Left colon (tissue), 2 donors: ENCODE measurements at regions not wholly inside any gene's neighbourhood (a gene's known extent, or its start where the extent isn't known, plus 50 kb on each side); places are given as distances from the start of the nearest gene placed in this dataset.

ENCODE experiments used
- ATAC-seq: fragments of 200-7000 bp; cut with Tn5 transposase; one replicate; pipeline ENCODE4 v1.9.1; 2020; ENCODE audit warnings: mild to moderate bottlenecking, moderate library complexity
- DNase-seq, 2 donors: peaks; one replicate each; pipeline ENCODE4 v3.0.0-alpha.2; 2020
- intact Hi-C, 2 donors: fragments of 100-400 bp; cut with DNase I in 1 of 2; cut with micrococcal nuclease in 1 of 2; formaldehyde crosslinking; loops; one replicate each; pipeline versions ENCODE4 v1.11.2 to v1.14.0; 2022; cut with DNase I, micrococcal nuclease
- donor health status: DM: no; HTN: no; CAD: no.
- donor health status: DM: yes; HTN: yes; CAD: no.

DNA sequence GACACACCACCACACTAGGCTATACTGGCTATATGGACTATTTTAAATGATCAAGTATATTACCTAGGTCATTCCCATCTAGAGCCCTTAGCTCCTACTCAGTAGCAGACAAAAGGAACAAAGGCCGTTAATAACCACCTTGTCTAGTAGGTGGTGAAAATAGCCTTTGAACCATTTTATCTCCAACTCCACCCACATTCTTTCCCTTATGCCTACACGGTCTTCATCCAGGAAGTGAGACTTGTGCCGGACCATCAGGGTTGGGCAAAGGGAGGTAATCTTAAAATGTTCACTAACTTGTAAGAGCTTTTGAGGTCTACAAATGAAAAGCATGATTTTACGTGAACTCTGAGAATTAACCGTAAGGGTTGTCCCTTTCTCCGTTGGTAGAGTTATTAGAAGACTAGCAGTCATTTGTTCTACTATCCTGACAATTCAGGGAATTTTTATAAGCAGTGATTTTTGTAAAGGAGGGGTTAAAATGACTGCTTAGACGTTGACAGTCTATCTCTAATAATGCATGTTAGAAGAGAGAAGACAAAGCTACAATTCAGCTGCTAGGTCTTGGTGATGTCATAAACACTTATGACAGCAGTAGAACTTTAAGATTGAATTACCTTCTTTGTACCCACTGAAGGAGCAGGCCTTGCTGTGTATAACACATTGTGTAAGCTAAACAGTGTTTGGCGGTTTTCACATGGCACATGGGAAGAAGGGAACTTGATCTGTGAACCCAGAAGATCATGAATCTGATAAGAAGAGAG is 371.8 kb upstream of the JAG1 start:
- ATAC-seq = peak; percentile 88
- no peak for DNase-seq
- intact Hi-C loops = no loop called here

DNA sequence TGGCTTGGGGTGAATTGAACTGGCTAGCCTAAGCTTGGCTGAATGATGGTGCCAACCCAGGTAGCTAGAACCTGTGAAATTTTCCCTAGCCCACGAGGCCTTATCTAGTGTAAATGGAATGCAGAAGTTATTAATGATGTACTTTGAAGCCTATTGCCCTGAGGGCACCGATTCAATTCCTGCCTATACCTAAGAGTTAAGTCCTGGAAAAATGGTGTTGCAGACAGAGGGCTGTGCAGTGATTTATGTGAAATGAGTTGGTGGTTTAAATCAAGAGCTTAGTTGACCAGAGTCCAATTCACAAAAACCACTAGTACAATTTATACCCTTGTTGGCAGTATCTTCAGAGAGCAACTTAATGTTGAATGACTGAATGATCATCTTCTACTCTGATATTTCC is 373.8 kb upstream of the JAG1 start:
- ATAC-seq (peak; percentile 44), DNase-seq (no peak)
- intact Hi-C loops = no loop called here

DNA sequence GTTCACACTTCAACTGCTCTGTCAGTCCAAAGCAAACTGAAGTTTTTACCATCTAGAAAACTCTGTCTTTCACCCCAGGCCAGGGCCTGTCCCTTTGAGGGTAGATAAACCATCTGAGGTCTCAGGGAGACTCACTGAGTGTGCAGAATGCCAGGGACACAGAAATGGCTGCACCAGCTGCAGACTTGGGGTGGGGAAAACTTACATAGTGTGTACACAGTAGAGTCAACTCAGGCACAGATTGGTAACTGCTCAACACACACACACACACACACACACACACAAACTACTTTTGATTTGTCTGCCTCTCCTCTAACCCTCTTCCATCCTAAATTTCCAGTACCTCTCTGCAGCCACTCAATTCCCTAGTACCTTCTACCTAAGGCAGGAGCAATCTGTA is 374.9 kb upstream of the JAG1 start:
- peak in 1 of 2 donors; percentile 9 for DNase-seq
- intact Hi-C loops = no loop called here
- peak; percentile 62 for ATAC-seq

DNA sequence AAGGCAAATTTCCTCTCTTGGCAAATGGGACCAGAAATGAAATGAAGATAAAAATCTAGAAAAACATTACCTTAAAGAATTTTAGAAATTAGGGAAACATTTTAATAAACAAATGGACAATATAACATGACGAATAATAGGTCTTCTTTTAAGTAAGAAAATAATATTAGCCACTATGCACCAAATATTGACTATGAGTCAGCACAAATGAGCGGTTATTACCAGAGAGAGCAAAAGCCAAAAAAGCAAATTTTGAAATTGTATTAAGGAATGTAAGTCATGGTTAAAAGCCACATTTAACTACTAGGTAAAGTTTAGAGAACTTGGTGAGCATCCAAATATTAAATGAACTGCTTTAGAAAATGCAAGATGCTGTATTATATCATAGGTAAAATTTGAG is 376.6 kb upstream of the JAG1 start:
- intact Hi-C loops = no loop called here

DNA sequence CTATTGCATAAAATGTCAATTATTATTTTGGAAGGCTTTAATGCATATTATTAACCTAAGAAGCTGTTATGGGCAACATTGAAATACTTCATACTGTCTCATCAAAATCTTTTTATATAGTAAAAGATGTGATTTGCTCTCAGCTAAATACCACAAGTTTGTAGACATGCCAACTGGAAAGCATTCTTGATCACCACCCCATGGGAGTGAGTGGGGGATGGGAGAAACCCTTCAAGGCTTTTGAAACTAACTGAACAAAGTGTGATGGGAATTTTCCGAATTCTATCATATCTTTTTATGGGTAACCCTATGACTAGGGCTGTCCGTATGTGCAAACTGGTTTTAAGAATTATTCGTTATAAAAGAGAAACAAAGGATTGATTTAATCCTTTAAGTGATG is 377.3 kb upstream of the JAG1 start:
- no peak for ATAC-seq
- intact Hi-C loops = no loop called here
- DNase-seq = no peak

More for the DNA sequence above, 376.6 kb upstream of the JAG1 start:
- no peak for DNase-seq
- no peak for ATAC-seq

DNA sequence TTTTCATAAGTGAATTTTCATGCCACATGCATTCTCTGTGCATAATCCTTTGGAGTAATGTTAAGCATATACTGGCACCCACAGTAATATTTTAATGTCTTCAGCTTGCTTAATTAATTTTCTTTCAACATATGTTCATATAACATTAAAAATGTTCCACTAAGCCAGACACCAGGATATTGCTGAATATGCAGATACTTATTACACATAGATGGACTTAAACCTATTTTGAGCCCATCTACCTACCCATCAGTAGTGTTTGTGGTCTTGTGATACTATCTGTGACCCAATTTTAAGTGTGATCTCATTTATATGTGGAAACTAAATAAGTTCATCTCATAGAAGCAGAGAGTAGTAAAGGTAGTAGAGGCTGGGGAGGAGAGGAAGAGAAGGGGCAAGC is 379.5 kb upstream of the JAG1 start:
- intact Hi-C loops = no loop called here
- ATAC-seq (no peak), DNase-seq (no peak)

DNA sequence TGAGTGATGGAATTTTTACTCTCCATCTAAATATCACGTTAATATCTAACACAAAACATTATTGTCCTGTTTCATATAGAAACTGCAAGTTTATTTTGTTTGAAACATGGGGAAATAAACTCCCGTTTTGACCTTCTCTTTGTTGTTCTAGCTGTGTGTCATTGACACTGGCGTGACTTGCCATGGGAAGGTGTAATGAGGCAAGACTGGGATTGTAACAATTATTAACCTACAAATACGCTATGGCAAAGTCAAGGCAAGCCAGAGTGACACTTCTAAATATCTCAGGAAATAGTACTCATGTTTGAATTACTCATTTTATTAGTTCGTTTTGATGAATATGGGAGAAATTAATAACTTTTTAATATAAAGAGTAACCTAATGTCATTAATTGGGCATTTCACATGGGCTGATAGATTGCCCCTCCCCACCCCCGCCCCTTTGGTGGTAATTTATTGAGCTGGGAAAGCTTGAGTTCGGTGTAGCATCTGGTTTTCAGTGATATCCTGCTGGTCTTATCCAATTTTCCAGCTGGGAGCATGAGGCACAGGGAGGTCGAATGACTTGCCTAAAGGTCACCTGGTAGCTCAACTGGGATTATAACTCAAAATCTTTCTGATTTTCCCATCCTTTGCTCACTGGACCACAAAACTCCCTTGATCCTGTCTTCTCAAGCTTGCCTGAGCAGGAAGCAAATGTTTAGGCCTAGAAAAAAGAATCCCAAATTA is 380.6 kb upstream of the JAG1 start:
- DNase-seq (no peak), ATAC-seq (no peak)
- intact Hi-C loops = no loop called here

DNA sequence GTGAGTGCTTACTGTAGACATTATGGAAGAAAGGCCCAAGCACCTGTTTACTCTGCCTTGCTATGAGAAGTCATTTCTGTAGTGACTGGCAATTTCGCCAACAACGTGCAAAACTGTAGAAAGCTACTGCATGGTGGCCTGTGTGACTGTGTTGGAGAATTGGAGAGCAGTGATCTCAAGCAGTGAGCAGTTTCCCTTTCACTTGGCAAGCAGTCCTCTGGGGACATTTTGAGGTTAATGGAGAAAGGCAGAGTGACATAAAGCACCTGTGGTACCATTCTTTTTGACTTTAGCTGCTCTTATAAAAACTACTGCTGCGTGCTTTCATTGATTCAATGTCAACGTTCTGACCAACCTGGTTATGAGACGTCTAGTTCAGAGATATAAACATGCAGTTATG is 382.6 kb upstream of the JAG1 start:
- DNase-seq = no peak
- no peak for ATAC-seq
- intact Hi-C loops = no loop called here

DNA sequence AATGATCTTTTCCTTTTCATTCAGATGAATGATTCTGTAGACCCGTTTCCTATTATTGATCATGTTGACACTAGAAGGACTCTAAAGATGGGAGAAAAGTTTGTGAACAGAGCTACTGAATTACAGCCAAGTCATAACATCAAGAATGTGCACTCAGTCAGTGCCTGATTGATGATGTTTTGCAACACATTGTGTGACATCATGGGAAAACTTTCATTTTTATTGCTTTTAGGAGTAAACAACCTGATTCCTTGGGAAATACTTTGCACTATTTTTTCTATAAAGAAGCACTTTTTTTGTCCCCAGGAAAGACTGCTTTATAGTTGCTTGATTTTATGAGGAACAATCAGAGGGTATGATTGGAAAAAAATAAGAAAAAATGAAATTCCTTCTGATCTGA is 383.8 kb upstream of the JAG1 start:
- no peak for ATAC-seq
- intact Hi-C loops = no loop called here
- no peak for DNase-seq

DNA sequence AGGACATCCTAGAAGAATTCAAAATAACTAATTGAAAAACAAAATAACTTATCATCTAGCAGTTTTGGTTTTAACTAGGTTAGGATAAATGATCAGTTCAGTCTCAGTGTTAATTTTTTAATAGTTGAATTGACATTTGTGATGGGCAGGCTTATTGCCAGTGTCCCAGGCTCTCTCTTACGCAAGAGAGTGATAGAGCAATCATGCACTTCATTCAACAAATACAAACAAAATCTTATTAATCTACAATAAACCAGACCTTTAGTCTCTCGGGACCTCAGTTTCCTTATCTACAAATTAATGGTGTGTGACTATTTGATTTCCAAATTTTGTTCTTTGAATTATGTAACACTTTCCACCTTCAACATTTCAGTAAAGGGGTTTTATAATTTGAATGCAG is 385.9 kb upstream of the JAG1 start:
- ATAC-seq (no peak), DNase-seq (no peak)
- intact Hi-C loops = no loop called here

DNA sequence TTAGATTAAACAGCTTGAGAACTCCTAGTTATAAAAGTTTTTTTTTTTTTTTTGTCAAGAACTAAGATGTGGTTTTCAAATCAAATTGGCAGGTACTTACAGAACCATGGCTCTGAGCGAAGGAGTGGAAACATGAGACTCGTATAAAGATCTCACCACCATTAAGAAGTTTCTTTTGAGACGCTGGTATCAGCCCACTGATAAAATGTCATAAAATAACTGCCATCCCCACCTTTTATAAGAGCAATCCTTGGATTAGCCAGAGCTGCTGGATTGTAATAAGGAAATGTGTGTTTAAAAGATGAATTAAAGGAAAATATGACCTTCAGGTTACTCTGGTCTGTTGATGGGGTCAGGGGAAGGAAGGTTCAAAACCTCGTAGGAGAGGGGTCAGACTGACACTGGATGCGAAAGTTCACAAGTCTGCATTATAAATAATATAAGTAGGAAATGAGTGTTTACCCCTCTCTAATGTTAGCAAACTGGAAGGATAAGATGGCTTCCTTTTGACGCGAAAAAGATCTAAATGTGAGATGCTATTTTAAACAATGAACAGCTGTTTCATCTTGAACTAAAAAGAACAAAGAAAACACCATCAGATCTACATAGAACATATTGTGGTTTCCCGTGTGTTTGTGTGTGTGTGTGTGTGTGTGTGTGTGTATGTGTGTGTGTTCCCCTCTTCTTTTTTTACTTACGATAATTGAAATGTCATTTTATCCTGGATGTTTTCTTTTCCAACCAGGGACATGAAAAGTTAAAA is 386.8 kb upstream of the JAG1 start:
- ATAC-seq (peak; percentile 93), DNase-seq (no peak)
- intact Hi-C loops = no loop called here

DNA sequence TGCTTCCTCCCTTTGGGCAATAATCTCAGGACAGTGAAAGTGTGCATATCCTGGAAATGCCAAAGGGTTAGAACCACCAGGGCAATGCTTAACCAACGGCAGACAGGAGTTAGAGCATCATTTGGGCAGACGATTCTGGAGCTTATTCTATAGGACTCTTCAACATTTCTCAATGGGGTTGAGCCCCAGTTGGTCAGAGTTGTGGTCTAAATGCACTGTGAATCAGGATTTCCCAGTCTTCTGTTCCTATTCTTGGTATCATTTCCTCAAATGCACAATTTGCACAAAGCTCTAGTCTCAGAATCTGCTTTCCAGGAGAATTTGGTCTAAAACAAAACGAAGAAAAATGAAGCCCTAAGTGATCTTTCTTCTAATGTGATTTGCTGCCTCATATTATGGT is 389.6 kb upstream of the JAG1 start:
- DNase-seq (no peak), ATAC-seq (no peak)
- intact Hi-C loops = no loop called here

DNA sequence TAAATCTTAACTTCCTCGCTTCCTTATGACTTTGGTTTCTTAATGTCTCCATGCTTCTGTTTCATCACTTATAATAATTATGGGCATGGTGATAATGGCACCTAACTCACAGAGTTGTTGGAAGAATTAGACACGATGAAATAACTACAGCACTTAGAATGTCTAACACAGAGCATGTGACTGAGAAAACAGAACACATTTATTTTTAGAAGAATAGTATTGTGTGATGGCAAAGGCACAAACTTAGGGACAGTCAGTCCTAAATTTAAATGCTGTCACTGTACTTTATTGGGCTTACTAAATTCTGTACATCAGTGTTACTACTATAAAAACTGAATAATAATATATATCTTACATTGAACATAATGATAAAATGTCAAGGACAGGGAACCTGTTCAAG is 391.1 kb upstream of the JAG1 start:
- intact Hi-C loops = no loop called here
- no peak for DNase-seq

DNA sequence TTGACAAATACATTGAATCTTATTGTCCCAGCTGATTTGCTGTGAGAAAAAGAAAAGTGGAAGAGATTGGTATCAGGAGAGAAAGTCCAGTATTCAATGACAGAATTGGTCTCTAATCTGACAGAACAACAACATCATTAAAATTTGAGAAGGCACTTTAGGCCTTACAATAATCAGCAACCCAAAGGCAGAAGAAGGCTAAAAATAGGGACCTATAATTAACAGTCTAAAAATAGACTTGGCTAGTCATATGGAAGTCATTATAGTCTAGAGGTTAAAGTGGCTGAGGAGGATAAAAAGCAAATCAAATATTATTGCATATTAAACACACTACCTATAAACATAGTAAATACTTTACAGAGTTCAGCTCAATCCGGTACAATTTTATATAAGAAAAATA is 393.6 kb upstream of the JAG1 start:
- DNase-seq = no peak
- no peak for ATAC-seq
- intact Hi-C loops = no loop called here

More for the DNA sequence above, 391.1 kb upstream of the JAG1 start:
- no peak for ATAC-seq

DNA sequence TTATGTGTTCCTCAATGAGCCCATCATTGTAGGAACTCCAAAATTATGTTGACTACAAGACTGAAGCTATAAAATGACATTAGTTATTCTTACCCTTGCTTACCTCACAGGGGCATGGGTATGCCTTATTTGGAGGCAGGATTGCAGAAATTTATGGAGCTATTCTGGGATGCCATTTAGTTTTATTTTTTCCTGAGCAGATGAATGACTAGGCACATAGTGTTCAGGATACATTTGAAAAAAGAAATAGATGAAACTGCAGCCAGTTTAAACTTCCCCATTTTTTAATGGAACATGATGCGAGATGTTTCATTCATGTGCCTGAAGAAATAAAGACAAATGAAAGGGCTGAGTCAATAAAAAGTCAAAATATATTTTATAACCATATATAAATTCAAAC is 399.2 kb upstream of the JAG1 start:
- DNase-seq (no peak), ATAC-seq (no peak)
- intact Hi-C loops = no loop called here

DNA sequence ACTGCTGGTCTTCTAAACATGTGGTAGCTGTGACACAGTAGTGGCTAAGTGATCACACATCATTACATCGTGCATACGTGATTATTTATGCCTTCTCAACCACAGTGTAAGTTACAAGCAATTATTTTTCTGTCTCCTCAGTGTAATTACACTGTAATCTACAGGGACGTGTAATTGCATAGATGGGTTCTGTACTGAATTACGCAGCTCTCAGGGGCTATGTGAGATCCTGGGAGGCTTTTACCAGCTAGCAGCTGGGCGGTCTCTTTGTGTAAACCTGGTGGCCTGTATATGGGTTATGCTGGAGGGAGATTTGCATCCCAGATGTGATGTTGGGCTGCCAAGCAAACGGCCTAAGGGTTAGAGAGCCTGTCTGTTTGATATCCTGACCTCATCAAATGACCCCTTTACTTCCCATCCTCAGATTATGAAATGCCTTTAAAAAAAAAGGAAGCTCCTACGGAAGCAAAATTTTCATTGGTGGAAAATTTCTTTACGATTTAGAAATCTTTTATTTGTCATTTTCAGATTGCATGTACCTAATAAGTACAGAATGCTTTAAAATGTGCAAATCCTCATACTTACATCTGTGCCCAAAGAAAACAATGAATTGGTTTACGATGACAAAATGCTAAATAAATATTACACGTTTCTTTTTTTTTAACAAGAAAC is 402.8 kb upstream of the JAG1 start:
- intact Hi-C loops = no loop called here
- ATAC-seq = no peak
- DNase-seq = no peak

DNA sequence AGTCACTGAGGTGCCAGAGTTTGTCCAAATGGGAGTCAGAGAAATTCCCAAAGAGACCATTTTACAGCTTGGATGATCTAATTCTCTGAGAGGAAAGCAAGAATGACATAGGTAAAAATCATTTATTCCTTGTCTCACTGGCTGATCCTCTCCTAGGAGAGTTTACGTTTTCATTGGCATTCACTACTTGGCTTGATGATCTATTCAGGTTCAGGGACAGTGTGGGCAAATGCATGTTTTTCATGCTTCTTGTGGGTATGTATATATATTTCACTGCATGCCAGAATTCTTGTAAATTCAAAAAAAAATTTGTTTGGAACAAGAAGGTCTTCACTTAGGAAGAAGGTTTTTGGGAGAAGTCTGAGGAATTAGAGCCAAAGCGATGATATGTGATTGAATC is 403.4 kb upstream of the JAG1 start:
- no peak for DNase-seq
- intact Hi-C loops = no loop called here
- ATAC-seq = no peak

DNA sequence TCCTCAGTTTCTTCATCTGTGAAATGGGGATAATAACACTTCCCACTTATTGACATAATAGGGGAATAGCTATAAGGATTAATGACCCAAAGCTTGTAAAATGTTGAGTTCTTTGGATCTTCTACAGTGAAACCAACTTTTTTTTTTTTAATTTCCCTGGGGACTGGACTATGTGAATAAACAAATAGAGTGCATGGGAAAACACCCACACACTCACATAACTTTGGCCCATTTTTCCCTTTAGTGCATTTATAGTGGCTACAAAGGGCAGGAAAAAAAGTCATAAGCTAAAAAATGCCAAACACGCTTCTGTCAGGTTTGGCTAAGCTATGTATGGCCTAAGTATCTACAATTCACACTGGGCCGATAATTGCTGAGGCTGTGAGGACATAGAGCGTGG is 406.2 kb upstream of the JAG1 start:
- ATAC-seq = no peak
- intact Hi-C loops = no loop called here
- DNase-seq = no peak

DNA sequence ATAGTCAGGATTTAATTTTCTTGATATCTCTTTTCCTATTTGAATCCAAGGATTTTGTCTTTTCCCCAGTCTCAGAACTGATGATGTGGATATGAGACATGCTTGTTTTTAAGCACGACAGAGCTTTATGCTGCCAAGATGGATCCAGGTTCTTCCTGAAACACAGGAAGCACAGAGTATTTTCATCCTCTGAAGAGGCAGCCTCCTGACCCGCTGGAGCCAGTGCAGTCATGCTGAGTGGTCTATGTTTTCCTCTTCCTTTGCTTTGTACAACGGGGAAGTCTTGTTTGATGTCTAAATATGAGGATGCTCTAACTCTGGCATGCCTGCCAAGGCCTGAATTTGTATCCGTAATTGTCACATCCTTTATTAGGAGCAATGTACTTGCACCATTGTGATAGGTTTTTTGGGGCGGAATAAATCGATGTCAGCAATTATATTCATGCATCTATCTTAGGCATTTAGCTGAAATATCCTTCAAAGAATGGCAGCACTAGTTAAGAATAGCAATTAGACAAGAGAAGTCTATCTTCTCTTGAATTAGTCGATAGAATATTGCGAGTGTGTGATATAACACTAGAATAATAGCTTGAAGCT is 407.1 kb upstream of the JAG1 start:
- DNase-seq = no peak
- intact Hi-C loops = no loop called here
- no peak for ATAC-seq
